D721Med (cell line): ENCODE measurements at regions not wholly inside any gene's neighbourhood (a gene's known extent, or its start where the extent isn't known, plus 50 kb on each side); places are given as distances from the start of the nearest gene placed in this dataset.

Experiments used
- DNase-seq: peaks from one replicate; pipeline ENCODE4 v3.0.0; 2011; ENCODE audit warnings: low spot score; ENCODE audit not compliant: insufficient read length
- FAIRE-seq: peaks from 2 replicates; lab custom pipeline; 2011; peaks lifted over from hg19 to GRCh38; lab: Jason Lieb, UNC
- CTCF ChIP-seq: IDR thresholded peaks from 2 replicates; pipeline ENCODE4 v1.5.1; 2012; ENCODE audit warnings: mild to moderate bottlenecking, control low read depth; ENCODE audit not compliant: insufficient read depth; ENCODE audit errors: missing control alignments

GRCh38 chr10:28744069-28744768 lies 66.9 kb downstream of the BAMBI start:
- no peak for DNase-seq
- no peak for FAIRE-seq

GRCh38 chr10:28754930-28755718 lies 77.8 kb downstream of the BAMBI start:
- DNase-seq (no peak), FAIRE-seq (no peak)
- TF ChIP-seq CTCF, result no peak

More at GRCh38 chr10:28744069-28744768, 66.9 kb downstream of the BAMBI start:
- no peak for TF ChIP-seq CTCF

- no peak for DNase-seq
- FAIRE-seq, result no peak
- no peak for TF ChIP-seq CTCF
Observed at GRCh38 chr10:28761084-28761846, 83.9 kb downstream of the BAMBI start.

GRCh38 chr10:28763471-28764170 lies 86.3 kb downstream of the BAMBI start:
- TF ChIP-seq CTCF, result no peak
- FAIRE-seq (no peak), DNase-seq (no peak)

- DNase-seq, result no peak
- no peak for TF ChIP-seq CTCF
- FAIRE-seq, result no peak
Observed at GRCh38 chr10:28765641-28766040, 88.3 kb downstream of the BAMBI start.

GRCh38 chr10:28768227-28768626 lies 90.9 kb downstream of the BAMBI start:
- no peak for FAIRE-seq
- no peak for DNase-seq
- TF ChIP-seq CTCF, result no peak
